Fibroblast of villous mesenchyme (primary cell): ENCODE measurements at regions not wholly inside any gene's neighbourhood (a gene's known extent, or its start where the extent isn't known, plus 50 kb on each side); places are given as distances from the start of the nearest gene placed in this dataset.

Source experiments
- DNase-seq: peaks from one replicate; pipeline ENCODE4 v3.0.0-alpha.2; 2010; ENCODE audit warnings: low read depth
- H3K4me3 ChIP-seq: 2 replicates; pipeline ENCODE4 v1.5.1; 2011; ENCODE audit warnings: low read depth, mild to moderate bottlenecking, low read length
- CTCF ChIP-seq: IDR thresholded peaks from 2 replicates; pipeline ENCODE4 v1.5.1; 2012; ENCODE audit warnings: low read depth, mild to moderate bottlenecking, low read length; ENCODE audit not compliant: insufficient read depth

GRCh38 chr5:107072440-107072839 is 598.3 kb downstream of the EFNA5 start:
- TF ChIP-seq CTCF = no peak
- peak; percentile 30 for DNase-seq
- no peak overlapping the region for H3K4me3 ChIP-seq

DNA sequence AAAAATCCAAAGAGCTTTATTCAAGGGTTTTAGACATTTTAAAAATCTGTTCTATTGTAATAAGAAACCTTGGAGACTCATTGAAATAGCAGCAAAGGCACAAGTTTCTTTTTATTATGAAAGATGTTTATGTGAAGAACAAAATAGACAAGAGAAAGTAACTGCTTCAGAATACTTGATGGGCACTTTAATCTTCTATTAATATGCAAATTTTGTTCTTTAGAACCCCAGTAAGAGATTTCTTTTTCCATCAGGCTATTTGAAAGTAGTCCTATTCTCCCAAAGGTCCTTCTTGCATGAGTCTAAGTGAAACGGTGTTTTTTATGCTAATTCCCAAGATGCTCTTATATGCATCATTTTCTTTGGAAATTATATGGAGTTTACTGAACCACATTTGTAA is 602.0 kb downstream of the EFNA5 start:
- DNase-seq = no peak
- no peak overlapping the region for H3K4me3 ChIP-seq
- TF ChIP-seq CTCF = no peak

DNA sequence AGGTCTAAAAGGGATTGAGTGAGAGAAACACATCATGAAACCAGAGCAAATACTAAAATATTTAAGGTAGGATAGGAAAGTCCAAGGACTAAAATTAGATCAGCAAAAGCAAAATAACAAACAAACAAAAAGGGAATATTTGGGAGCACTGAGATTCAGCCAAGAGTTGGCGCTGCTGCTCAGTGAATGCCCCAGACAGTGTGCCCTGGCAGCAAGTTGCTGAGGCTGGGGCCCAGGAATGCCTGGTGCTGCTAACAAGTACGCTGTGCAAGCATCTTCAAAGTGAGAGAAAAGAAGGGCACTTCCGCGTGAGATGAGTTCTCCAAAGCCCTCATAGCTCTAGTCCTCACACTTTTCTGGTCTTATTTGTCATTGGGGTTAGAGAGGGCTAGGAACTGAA is 603.3 kb downstream of the EFNA5 start:
- no peak for TF ChIP-seq CTCF
- DNase-seq = no peak
- H3K4me3 ChIP-seq = no peak overlapping the region

DNA sequence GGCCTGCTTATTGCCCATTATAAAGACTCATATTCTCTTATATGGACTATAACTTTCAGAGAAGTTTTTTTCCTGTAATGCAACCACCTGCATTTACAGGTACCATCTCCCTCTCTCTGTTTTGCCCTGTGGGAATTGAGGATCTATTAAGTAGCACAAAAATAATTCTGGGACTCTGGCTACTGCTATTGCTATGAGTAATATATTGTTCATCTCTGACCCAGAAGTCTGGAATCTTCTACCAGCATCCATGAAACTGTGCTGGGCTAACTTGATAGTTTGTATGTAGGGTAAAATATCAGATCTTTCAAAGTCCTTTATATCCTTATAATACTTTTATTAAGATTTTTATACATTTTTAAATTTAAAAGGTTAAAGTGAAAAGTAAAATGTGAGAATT is 607.2 kb downstream of the EFNA5 start:
- TF ChIP-seq CTCF = no peak
- no peak overlapping the region for H3K4me3 ChIP-seq
- DNase-seq = no peak

- H3K4me3 ChIP-seq = no peak overlapping the region
- no peak for DNase-seq
- no peak for TF ChIP-seq CTCF
Observed at GRCh38 chr5:107058803-107059202, 611.9 kb downstream of the EFNA5 start.

- TF ChIP-seq CTCF = no peak
- peak; percentile 3 for DNase-seq
Observed at GRCh38 chr5:107058235-107058634, 612.5 kb downstream of the EFNA5 start.

DNA sequence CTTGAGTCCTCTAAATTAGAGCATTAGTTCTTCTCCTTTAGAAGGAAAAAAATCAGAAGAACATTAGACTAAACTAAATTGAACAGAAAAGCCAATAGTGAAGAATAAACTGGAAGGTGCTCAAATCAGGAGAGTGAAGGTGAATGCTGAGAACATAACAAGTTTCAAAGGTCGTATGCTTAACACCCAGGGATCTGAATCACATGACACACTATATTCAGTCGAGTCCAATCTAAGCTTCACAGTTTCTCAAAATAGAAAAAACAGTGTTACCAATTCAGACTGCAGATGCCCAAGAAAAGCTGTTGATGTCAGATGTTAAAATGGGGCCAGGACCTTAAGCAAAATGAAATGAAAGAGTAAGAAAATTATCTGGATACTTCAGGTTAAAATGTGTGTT is 614.5 kb downstream of the EFNA5 start:
- H3K4me3 ChIP-seq = no peak overlapping the region
- no peak for TF ChIP-seq CTCF
- DNase-seq = no peak

More at GRCh38 chr5:107058235-107058634, 612.5 kb downstream of the EFNA5 start:
- no peak overlapping the region for H3K4me3 ChIP-seq
